ES-I3 (cell line): ENCODE measurements at regions not wholly inside any gene's neighbourhood (a gene's known extent, or its start where the extent isn't known, plus 50 kb on each side); places are given as distances from the start of the nearest gene placed in this dataset.

Experiments
- H3K36me3 ChIP-seq: 2 replicates; pipeline ENCODE4 v1.6.1; 2013; ENCODE audit warnings: mild to moderate bottlenecking, low read length, control low read depth, moderate library complexity; ENCODE audit not compliant: insufficient read depth
- H3K4me1 ChIP-seq: 2 replicates; pipeline ENCODE4 v1.6.1; 2013; ENCODE audit warnings: mild to moderate bottlenecking, control low read depth, low read length; ENCODE audit not compliant: insufficient read depth
- H3K9ac ChIP-seq: 2 replicates; pipeline ENCODE4 v1.6.1; 2013; ENCODE audit warnings: low read depth, mild to moderate bottlenecking, low read length, moderate library complexity
- H3K9me3 ChIP-seq: 2 replicates; pipeline ENCODE4 v1.6.1; 2013; ENCODE audit warnings: mild to moderate bottlenecking, low read length, moderate library complexity; ENCODE audit not compliant: control insufficient read depth, insufficient read depth

- Histone ChIP-seq H3K9ac (no peak overlapping the region), H3K9me3 (no peaks in the 10 kb centered on the region), H3K4me1 (no peaks in the 10 kb centered on the region), H3K36me3 (0 out of 2 replicates have a peak, but pooled peaks cover 2% of the 10 kb centered on the region)
Observed at GRCh38 chr1:55473661-55474060, 258.5 kb upstream of the USP24 start.

DNA sequence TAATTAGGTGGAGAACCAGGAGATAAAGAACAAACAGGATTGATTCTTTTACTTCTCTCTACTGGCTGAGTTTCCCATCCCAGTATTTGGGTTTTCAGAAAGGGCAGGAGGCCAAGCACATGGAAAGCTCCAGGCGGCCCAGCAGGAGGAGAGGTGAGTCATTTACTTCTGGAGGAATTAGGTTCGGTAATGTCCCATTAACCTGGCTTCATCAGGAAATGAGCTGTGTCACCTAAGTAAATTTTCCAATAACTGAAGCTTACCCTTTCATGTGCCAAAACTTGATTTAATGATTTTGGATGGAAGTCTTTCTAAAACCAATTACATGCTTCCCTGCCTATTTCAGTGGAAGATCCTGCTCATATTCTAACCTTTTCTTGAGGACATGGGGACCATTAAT lies 257.6 kb upstream of the USP24 start:
- H3K9me3 ChIP-seq = no peaks in the 10 kb centered on the region
- H3K9ac ChIP-seq = no peak overlapping the region
- 0 out of 2 replicates have a peak, but pooled peaks cover 2% of the 10 kb centered on the region for H3K36me3 ChIP-seq
- no peaks in the 10 kb centered on the region for H3K4me1 ChIP-seq

GRCh38 chr1:55472115-55472514 lies 257.0 kb upstream of the USP24 start:
- Histone ChIP-seq H3K4me1 (no peaks in the 10 kb centered on the region), H3K9ac (no peak overlapping the region), H3K36me3 (0 out of 2 replicates have a peak, but pooled peaks cover 2% of the 10 kb centered on the region), H3K9me3 (no peaks in the 10 kb centered on the region)

- Histone ChIP-seq H3K9me3 (no peaks in the 10 kb centered on the region), H3K4me1 (no peaks in the 10 kb centered on the region), H3K9ac (no peak overlapping the region), H3K36me3 (no peaks in the 10 kb centered on the region)
Observed at GRCh38 chr1:55468142-55468795, 253.1 kb upstream of the USP24 start.

DNA sequence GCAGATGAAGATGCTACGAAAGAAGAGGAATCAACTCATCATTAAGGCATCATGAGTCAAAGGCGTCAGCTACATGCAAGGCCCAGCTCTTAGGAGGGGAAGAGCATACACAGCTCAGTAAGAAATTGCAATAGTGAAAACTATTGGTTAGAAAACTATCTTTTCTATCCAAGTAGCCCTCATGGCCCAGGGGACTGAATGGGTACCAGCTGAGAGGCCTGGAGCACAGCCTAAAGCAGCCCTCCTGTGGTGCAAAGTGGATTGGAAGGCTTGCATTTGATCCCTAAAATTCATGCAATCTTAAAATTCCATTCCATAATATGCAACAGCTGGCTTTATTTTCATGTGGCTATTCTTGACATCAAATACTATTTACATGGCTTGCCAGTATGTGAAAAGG lies 251.8 kb upstream of the USP24 start:
- H3K9me3 ChIP-seq = no peaks in the 10 kb centered on the region
- H3K4me1 ChIP-seq = no peaks in the 10 kb centered on the region
- no peak overlapping the region for H3K9ac ChIP-seq
- no peaks in the 10 kb centered on the region for H3K36me3 ChIP-seq

DNA sequence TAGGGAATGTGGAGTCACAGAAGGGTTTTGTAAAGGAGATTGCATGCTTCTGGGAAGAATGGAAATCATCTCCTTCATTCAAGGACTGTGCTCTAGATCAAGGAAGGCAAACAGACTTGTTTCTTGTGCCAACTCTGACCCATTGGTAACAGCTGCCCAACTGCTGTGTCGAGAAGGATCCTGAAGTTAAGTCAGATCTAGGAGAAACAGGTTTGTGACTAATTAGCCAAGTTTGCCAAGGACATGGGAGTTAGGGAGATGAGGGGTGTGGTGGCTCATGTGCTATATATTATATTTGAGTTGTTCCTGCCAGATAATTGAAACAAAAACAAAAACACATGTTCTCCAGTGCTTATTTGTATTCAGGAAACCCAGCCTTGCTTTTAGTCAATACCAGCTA lies 251.2 kb upstream of the USP24 start:
- Histone ChIP-seq H3K9ac (no peak overlapping the region), H3K36me3 (no peaks in the 10 kb centered on the region), H3K4me1 (no peaks in the 10 kb centered on the region), H3K9me3 (no peaks in the 10 kb centered on the region)

DNA sequence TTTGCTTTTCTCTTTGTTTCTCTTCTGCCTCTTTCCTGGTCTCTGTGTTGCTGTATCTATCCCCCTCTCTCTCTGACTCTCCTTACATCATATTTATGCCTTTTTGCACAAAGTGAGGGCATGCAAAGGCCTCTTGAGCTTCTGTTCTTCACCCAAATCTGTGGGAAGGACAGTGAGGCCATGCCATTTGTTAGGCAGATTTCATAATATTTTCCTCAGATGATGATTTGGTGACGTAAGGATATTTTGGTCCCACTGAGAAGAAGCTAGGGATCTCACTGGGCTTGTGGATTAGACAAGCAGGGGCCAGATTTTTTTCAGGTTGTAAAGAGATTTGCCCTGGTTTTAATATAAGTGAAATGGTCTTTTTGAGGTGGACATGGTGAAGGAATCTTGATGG lies 249.4 kb upstream of the USP24 start:
- Histone ChIP-seq H3K36me3 (no peaks in the 10 kb centered on the region), H3K9me3 (no peaks in the 10 kb centered on the region)

DNA sequence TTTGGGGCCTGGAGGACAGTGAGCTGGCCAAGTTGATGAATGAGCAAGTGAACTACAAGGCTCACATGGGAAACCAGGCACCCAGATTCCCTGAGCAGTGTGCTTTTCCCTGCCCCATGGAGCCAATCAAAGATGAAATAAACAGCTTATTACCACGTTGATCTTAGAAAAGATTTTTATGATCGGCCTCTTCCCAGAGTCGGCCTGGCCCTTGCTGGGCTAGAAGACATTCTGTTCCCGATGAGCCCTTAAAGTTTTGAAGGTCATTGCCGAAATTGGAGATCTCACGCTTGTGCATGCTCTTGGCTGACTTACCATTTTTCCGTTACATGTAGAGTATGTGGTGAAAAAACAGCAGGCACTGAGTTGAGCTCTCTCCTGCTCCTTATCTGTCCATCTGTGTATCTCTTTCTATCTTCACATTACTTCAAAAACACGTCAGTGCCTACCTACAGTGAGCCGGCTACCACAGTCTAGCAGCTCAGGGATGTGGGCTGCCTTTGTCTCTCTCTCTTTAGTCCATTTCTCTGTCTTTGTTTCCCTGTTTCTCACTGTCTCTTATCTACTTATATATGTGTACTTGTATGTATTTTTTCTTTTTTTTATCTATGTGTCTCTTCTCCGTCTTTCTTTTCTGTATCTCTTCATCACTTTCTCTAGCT lies 248.8 kb upstream of the USP24 start:
- Histone ChIP-seq H3K9me3 (no peaks in the 10 kb centered on the region), H3K9ac (no peak overlapping the region), H3K36me3 (no peaks in the 10 kb centered on the region), H3K4me1 (no peaks in the 10 kb centered on the region)

More for the DNA sequence above, 249.4 kb upstream of the USP24 start:
- Histone ChIP-seq H3K4me1 (no peaks in the 10 kb centered on the region), H3K9ac (no peak overlapping the region)

GRCh38 chr1:55457874-55458273 lies 242.7 kb upstream of the USP24 start:
- Histone ChIP-seq H3K4me1 (no peaks in the 10 kb centered on the region), H3K9ac (no peak overlapping the region), H3K9me3 (no peaks in the 10 kb centered on the region), H3K36me3 (no peaks in the 10 kb centered on the region)

GRCh38 chr1:55456971-55457370 lies 241.8 kb upstream of the USP24 start:
- Histone ChIP-seq H3K36me3 (no peaks in the 10 kb centered on the region), H3K9ac (no peak overlapping the region), H3K4me1 (no peaks in the 10 kb centered on the region), H3K9me3 (no peaks in the 10 kb centered on the region)

DNA sequence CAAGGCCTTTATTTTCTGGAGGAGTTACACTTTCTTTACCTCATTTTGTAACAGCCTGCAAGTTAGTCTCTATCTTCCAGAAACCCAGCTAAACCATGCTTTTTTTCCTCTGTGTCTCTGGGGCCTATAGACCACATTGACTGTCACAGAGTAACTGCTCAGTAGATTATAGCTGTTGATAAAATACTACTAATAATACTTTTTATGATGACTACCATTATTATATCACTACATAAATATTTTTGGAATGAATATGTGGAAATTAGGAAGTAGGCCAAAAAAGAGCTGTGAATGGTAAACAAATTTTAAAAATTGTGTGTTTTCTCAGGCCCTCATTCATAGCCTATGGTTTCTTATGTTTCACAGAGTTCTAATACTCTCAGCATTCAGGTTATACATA lies 233.1 kb upstream of the USP24 start:
- no peaks in the 10 kb centered on the region for H3K36me3 ChIP-seq
- no peak overlapping the region for H3K9ac ChIP-seq
- H3K4me1 ChIP-seq = no peaks in the 10 kb centered on the region
- H3K9me3 ChIP-seq = no peaks in the 10 kb centered on the region

- no peaks in the 10 kb centered on the region for H3K36me3 ChIP-seq
- no peaks in the 10 kb centered on the region for H3K9me3 ChIP-seq
- H3K4me1 ChIP-seq = no peaks in the 10 kb centered on the region
- no peak overlapping the region for H3K9ac ChIP-seq
Observed at GRCh38 chr1:55447488-55447887, 232.3 kb upstream of the USP24 start.

DNA sequence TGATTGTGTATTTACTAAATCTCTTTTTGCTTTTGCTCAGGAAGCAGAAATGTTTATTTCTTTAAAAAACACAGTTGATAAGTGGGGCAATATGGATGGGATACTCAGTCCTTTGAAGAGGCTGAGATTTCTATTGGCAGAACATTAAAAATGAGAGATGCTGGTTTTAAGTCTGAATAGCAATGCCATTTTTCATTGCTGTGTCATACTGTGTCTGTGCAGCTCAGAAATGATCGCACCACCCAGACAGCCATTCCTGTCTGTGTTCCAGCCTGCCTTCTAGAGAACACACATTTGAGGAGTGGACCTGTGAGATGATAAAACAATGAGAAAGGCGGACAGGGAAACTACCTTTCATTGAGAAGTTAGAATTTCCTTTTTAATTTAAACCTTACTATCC lies 231.2 kb upstream of the USP24 start:
- Histone ChIP-seq H3K9ac (no peak overlapping the region), H3K9me3 (no peaks in the 10 kb centered on the region), H3K4me1 (no peaks in the 10 kb centered on the region), H3K36me3 (no peaks in the 10 kb centered on the region)

- Histone ChIP-seq H3K4me1 (no peaks in the 10 kb centered on the region), H3K9me3 (no peaks in the 10 kb centered on the region), H3K36me3 (no peaks in the 10 kb centered on the region), H3K9ac (no peak overlapping the region)
Observed at GRCh38 chr1:55445416-55445815, 230.3 kb upstream of the USP24 start.

GRCh38 chr1:55444667-55445066 lies 229.5 kb upstream of the USP24 start:
- Histone ChIP-seq H3K9me3 (no peaks in the 10 kb centered on the region), H3K4me1 (no peaks in the 10 kb centered on the region), H3K36me3 (no peaks in the 10 kb centered on the region), H3K9ac (no peak overlapping the region)
